ENCODE measurements at regions not wholly inside any gene's neighbourhood (a gene's known extent, or its start where the extent isn't known, plus 50 kb on each side); places are given as distances from the start of the nearest gene placed in this dataset.

- DNase-seq (ENCODE audit: low read depth in 4 of 4, low spot score in 3 of 4): no peak
Observed at GRCh38 chr2:128447538-128447995, 128.9 kb upstream of the HS6ST1 start.

DNA sequence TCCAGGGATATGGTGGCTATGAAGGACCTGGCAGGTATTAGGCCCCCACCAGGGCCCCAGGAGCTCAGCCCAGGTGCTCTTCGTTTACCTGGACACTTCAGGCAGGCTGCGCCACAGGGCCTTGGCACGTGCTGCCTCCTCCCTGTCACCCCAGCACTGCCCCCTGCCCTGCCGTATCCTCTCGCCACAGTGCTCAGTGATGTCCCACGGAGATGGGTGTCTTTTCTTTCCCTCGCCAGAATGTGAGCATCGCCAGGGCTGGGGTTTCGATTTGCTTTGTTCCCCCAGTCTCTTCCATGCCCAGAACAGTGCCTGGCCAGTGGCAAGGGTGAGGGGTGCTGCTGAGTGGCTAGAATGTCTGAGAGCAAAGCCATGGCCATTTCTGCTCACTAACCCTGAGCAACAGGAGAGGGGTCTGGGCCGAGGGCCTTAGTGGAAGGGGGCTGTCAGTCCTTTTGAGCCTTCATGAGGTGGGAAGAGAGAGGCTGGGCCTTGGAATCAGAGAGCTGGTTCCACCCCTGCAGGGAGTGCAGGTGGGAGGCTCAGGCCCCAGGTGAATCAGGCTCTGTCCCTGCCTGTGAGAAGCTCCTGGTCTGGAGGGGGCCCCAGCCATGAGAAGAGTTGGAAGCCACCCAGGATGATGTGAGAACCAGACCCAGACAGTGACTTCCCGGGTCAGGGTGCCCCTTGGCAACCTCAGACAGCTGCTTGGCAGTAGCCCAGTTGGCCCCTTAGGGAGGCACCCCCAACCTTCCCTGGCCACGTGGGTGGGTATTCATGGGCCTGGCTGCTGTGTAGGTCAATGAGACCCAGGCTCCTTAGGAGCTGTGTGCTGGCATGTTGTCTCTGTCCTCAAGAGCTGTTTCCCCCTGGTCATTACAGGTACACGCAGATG is 129.9 kb upstream of the HS6ST1 start:
- no peak for DNase-seq (ENCODE audit: low read depth in 4 of 4, low spot score in 3 of 4)

DNA sequence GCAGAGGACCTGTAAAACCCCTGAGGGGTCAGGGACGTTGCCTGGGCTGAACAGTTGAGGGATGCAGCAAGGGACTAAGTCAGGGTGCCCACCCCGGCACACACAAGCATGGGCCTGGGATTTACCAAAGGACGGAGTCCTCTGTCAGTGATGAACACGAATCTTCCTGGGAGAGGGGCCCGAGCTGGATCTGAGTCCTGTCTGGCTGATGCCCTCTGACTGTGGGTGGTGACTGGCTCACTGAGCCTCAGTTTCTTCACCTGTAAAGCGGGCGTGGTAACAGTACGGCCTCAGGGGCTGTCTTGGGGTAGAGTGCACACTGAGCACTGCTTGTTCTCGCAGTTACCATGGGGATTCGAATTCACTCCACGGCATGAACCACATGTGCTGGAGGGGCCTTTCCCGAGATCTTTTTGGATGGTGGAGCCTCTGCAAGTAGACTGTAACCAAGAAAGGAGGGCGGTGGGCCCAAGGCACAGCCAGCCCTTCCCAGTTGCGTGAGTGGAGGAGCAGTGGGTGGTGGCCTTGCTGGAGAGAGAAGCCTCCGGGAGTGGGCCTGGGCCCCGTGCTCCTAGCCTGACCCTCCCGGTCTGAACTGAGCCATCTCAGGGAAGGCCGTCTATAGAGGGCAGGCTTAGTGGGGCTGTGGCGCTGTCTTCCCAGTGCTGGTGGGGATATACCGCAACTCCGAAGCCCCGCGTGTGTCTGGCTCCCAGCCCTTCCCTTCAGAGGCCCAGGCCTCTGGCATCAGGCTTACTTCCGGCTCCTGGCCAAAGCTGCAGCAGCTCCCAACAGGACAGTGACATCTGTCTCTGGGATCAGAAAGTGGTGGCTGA is 130.8 kb upstream of the HS6ST1 start:
- DNase-seq (ENCODE audit: low read depth in 4 of 4, low spot score in 3 of 4): no peak

GRCh38 chr2:128450211-128451024 is 131.8 kb upstream of the HS6ST1 start:
- DNase-seq (ENCODE audit: low read depth in 4 of 4, low spot score in 3 of 4): no peak

DNA sequence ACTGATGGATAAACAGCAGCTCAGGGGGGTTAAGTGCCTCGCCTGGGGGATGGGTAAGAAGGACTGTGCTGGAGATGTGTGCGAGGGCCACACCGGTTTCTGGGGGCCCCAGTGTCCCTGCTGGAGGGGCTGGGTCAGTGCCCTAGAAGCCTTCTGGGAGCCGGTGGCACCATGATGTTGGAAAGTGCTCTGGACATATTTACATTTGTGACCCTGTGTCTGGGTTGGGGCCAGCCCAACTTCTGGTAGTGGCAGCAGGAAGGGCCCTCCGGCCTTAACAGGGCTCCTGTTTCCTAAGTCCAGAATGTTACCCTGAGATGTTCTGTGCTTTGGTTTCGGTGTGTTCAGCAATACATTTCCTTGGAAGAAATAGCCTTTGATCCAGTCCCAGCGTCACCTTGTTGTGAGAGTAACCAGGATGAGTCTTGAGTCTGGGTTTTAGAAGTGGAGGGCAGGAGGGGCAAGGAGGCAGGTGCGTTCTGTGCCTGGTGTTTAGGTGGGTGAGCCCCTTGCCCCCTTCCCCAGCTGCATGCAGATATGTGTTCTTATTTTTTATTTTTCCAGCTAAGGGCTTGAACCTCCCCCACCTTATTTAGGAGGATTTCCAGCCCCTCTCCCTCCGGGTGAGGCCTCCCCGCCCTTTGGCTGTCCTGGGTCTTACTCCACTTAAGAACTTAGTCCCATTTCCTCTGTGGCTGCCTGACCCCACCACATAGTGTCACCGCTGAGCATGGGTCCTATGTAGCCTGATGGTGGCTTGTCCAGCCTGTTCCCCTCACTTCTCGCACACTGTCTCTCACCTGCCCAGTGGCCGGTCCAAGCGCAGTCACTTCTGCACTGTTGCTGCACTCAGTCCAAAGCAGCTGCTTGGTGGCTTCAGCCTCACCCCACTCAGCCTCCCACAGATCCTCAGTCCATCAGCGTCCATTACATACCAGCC is 132.7 kb upstream of the HS6ST1 start:
- no peak for DNase-seq (ENCODE audit: low read depth in 4 of 4, low spot score in 3 of 4)

GRCh38 chr2:128452024-128452411 is 133.3 kb upstream of the HS6ST1 start:
- DNase-seq (ENCODE audit: low read depth in 4 of 4, low spot score in 3 of 4): no peak

GRCh38 chr2:128452536-128453530 is 134.2 kb upstream of the HS6ST1 start:
- no peak for DNase-seq (ENCODE audit: low read depth in 4 of 4, low spot score in 3 of 4)

DNA sequence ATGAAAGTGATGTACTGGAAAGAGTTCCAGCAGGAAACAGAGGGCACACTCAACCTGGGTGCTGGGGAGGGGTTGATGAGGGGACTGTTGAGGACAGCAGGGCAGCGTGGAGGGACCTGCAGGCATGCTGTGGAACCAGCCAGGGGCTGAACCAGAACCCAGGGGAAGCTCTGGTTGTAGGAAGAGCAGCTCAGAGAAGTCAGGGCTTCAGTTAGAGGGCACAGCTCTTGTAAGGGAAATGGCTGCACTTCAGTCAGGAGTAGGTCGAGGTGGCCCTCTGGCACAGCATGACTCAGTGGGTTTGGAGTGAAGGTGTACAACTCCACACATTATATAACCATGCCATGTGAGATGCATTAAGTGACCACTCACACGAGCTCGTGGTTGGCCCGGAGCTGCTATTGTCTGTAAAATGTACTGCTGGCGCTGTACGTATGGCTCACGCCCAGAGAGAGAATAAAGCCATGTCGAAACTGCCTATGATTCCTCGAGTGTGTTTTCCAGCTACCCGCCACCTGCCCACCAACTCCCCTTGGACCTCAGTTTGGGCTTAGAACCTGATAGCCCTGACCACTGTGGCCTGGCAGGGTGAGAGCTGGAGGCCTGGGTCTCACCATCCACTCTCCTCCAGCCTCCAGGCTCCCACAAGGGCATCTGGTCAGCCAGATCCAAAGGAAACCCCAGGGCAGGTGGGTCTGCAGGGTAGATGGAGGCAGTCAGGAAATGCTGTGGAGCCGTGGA is 136.5 kb upstream of the HS6ST1 start:
- DNase-seq (ENCODE audit: low read depth in 4 of 4, low spot score in 3 of 4): no peak

GRCh38 chr2:128455721-128456050 is 137.0 kb upstream of the HS6ST1 start:
- DNase-seq (ENCODE audit: low read depth in 4 of 4, low spot score in 3 of 4): no peak

- no peak for DNase-seq (ENCODE audit: low read depth in 4 of 4, low spot score in 3 of 4)
Observed at GRCh38 chr2:128456281-128456680, 137.6 kb upstream of the HS6ST1 start.

DNA sequence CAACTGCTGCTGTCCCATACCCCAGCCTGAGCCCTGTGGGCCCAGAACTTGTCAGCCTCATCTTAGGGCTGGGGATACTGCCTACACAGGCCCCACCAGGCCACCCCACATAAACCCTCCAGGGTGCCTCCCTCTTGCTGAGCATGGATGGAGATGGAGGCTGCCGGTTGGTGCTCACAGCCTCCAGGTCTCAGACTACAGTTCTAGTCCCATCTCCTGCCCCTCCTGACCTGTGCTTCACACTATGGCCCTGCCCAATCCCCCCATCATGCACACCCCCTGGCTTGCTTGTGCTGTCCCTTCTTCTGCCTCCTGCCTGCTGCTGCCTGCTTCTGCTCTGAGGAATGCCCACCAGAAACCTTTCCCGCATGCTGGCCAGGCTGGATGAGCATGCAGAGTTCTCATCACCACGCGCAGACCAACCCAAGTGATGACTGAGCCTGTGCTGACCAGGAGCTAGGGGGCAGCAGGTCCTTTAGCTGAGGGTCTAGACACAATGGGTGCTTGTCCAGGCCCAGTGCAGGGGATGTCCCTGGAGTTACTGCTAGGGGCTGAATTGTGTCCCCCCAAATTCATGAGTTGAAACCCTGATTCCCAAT is 138.4 kb upstream of the HS6ST1 start:
- no peak for DNase-seq (ENCODE audit: low read depth in 4 of 4, low spot score in 3 of 4)

GRCh38 chr2:128457716-128458115 is 139.0 kb upstream of the HS6ST1 start:
- DNase-seq (ENCODE audit: low read depth in 4 of 4, low spot score in 3 of 4): no peak

DNA sequence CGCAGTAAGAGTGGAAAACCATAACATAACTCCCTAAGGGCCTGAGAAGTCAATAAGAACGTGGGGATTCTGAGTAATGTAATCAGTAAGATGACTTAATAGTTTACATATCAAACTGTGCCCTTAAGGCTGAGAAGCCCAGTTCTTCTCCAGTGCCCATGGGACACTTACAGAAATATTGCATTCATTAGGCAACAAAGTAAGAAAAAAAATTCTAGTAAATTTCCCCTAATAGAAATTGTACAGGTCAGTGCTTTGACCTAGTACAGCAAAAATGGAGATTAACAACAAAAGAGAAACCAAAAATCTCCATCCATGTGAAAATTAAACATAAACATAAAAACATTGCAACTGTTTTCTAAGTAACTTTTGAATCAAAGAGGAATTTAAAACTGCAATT is 139.8 kb upstream of the HS6ST1 start:
- no peak for DNase-seq (ENCODE audit: low read depth in 4 of 4, low spot score in 3 of 4)

GRCh38 chr2:128464456-128464855 is 145.8 kb upstream of the HS6ST1 start:
- DNase-seq (ENCODE audit: low read depth in 4 of 4, low spot score in 3 of 4): no peak

DNA sequence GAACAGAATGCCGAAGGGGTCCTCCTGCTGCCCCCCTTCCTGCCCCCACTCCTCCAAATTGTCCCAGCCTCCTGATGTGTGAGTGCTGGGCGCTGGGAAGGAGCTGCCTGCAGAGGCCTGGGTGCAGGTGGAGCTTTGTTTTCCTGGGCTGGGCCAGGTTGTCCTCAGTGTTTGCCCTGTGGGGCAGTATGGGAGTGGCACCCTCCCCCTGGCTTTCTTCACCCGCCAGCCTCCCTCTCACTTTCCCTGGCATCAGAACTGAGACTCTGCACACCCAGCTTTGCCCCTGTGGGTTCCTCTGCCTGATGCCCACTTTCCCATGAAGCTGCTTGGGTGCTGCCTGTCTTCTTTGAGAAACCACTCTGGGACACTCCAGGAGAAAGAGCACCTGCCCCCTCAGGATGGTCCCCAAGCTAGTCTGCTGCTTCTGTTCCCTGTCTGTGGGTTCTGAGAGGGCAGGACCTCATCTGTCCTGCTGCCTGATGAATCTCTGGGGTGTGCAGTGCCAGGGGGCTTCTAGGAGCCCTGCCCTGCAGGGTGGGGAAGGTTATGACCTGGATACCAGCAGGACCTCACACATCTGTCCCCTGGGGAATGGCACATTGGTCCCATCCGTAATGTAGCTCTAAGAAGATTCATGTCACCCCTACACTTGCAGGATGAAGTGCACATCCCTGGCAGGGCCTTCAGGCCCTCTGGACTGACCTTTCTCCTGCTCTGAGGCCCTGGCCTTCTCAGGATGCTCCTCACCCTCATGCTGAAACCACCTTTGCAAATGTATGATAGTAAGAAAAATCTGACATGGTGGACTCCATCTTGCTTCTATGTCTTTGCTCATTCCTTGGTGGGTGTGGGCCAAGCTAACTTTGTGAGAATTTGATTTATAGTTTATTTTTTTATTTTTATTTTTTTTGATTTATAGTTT is 146.8 kb upstream of the HS6ST1 start:
- no peak for DNase-seq (ENCODE audit: low read depth in 4 of 4, low spot score in 3 of 4)

DNA sequence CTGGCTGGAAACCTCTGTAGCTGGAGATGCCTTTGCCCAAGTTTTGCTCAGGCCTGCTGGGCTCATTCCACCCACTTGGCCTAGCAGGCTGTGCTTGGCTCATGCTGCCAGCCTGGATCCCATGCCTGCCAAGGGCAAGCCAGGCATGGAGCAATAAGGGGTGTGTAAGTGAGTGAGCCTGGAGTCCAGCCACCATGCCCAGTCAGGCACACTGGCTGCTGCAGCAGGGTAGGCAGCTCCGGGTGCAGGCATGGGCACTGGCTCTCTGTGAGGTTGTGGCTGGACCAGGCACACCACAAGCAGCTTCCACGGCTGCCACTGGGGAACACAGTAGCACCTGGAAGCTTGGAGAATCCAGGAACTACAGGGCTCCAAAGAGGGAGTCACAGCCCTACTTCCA is 147.7 kb upstream of the HS6ST1 start:
- DNase-seq (ENCODE audit: low read depth in 4 of 4, low spot score in 3 of 4): no peak

- no peak for DNase-seq (ENCODE audit: low read depth in 4 of 4, low spot score in 3 of 4)
Observed at GRCh38 chr2:128466776-128467175, 148.1 kb upstream of the HS6ST1 start.
